Transverse colon (tissue), 4 donors: ENCODE measurements at regions not wholly inside any gene's neighbourhood (a gene's known extent, or its start where the extent isn't known, plus 50 kb on each side); places are given as distances from the start of the nearest gene placed in this dataset.

Experiments used
- DNase-seq: peaks from one replicate; pipeline ENCODE4 v3.0.0-alpha.2; 2019
- H3K27ac ChIP-seq, 4 donors: fragments of 200-600 bp; sonication (generic); 2 replicates each; pipeline ENCODE4 v1.5.1; 2016 to 2018; ENCODE audit warnings: inconsistent platforms in 4 of 4
- H3K27me3 ChIP-seq: fragments of 200-600 bp; sonication (generic); 2 replicates; pipeline ENCODE4 v1.5.1; 2017; ENCODE audit warnings: inconsistent platforms
- H3K36me3 ChIP-seq, 4 donors: fragments of 200-600 bp; sonication (generic); 2 replicates each; pipeline ENCODE4 v1.5.1; 2017 to 2019; ENCODE audit warnings: inconsistent platforms in 4 of 4
- H3K4me1 ChIP-seq, 4 donors: fragments of 200-600 bp; sonication (generic); 2 replicates each; pipeline ENCODE4 v1.5.1; 2017 to 2020; ENCODE audit warnings: inconsistent platforms in 4 of 4
- H3K4me3 ChIP-seq, 4 donors: fragments of 200-600 bp; sonication (generic); 1 replicate in 1 of 4; 2 replicates in 3 of 4; pipeline versions ENCODE4 v1.5.1 to v1.6.1; 2017 to 2019; ENCODE audit warnings: inconsistent platforms in 4 of 4
- H3K9me3 ChIP-seq, 2 donors: fragments of 200-600 bp; sonication (generic); 2 replicates each; pipeline ENCODE4 v1.5.1; 2017 to 2019; ENCODE audit warnings: inconsistent platforms in 2 of 2
- EP300 ChIP-seq: sonication (generic); formaldehyde crosslinking; IDR thresholded peaks from one replicate; pipeline ENCODE4 v1.6.1; 2017; ENCODE audit warnings: antibody characterized with exemption, low read depth
- POLR2A ChIP-seq: fragments of 450-650 bp; IDR thresholded peaks from one replicate; pipeline ENCODE4 v1.6.1; 2016; ENCODE audit warnings: antibody characterized with exemption, mild to moderate bottlenecking, moderate library complexity
- POLR2AphosphoS5 ChIP-seq, 3 donors: sonication (generic); formaldehyde crosslinking; IDR thresholded peaks; one replicate each; pipeline ENCODE4 v1.6.1; 2016; ENCODE audit warnings: antibody characterized with exemption in 3 of 3
- WGBS, 2 donors: methylation state at CpG; one replicate each; pipeline ENCODE4 v1.1.5; 2018; ENCODE audit warnings: low coverage in 1 of 2; 5-methylcytosine and 5-hydroxymethylcytosine counted together
- in situ Hi-C, 4 donors: fragments of 200-750 bp; cut with MboI; loops; one replicate each; pipeline versions ENCODE4 v1.15.0 to v1.15.1; 2017; ENCODE audit warnings: low sequenced_read_pairs in 3 of 4, low pct_ligation_motif_present in 1 of 4, low pct_unique_long_range_greater_than_20kb in 1 of 4
- intact Hi-C: fragments of 100-400 bp; cut with DNase I; formaldehyde crosslinking; loops from one replicate; pipeline ENCODE4 v1.15.1; 2023; ENCODE audit warnings: low total_unique reads
- TF ChIP-seq, protein P1 (sequence below), 5 experiments: fragments of 200-600 bp in 3 of 5; fragments of 450-650 bp in 2 of 5; sonication (generic) in 3 of 5; IDR thresholded peaks; 1 replicate in 2 of 5; 2 replicates in 3 of 5; pipeline ENCODE4 v1.5.1; 2016 to 2017; ENCODE audit warnings: antibody characterized with exemption in 5 of 5, inconsistent platforms in 3 of 5, mild to moderate bottlenecking in 2 of 5, moderate library complexity in 1 of 5

DNA sequence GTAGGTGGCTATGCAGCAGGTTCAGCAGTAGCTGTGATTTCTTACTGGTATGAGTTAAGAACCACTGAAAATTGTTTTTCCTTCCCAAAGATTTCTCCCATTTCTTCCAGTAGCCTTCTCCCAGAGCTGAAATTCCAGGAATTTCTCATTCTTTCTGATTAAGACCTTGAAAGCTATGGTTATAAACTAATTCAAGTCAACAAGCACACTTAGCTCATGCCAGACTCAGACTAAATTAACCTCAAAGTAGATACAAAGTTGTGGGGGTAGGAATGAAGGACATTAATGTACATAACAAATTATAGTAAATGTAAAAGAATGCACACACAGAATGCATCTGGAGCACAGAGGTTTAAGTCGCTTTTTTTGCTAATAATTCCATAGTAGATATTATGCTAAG lies 103.6 kb upstream of the SOX11 start:
- Histone ChIP-seq H3K4me1 (no peaks in the 10 kb centered on the region), H3K4me3 (no peak overlapping the region), H3K27me3 (no peaks in the 10 kb centered on the region), H3K9me3 (no peaks in the 10 kb centered on the region), H3K36me3 (no peaks in the 10 kb centered on the region), H3K27ac (no peak overlapping the region)
- TF ChIP-seq POLR2AphosphoS5 (IDR thresholded peaks at IDR 0.05) = no peak
- WGBS, 2 donors = 44 to 71% methylated on average over 1 of the region's 1 CpG
- intact Hi-C loops (no loop called here), in situ Hi-C loops (no loop called here)
- no peak for DNase-seq

DNA sequence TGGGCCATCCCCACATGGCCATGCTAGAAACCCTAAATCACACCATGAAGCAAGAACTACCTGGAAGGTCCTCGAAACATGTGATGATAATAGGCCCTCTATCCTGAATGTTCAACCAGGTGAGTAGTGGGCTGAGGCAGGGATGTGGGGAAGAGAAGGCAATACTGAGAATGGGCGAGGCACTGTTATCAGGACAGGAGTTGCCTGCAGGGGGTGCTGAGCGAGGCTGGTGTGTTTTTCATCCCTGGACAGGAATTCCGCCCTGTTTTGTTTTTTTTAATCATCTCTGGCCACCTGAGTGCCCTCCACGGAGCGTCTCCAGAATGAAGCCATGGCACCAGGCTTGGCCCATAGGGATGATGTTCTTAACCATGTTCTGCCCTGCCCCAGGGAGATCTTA lies 103.0 kb upstream of the SOX11 start:
- Histone ChIP-seq H3K27ac (no peak overlapping the region), H3K27me3 (no peaks in the 10 kb centered on the region), H3K4me1 (no peaks in the 10 kb centered on the region), H3K4me3 (no peak overlapping the region), H3K9me3 (no peaks in the 10 kb centered on the region), H3K36me3 (no peaks in the 10 kb centered on the region)
- no peak for DNase-seq
- intact Hi-C loops (no loop called here), in situ Hi-C loops (no loop called here)
- TF ChIP-seq POLR2A (no peak), POLR2AphosphoS5 (IDR thresholded peaks at IDR 0.05) (no peak), EP300 (no peak)
- TF ChIP-seq, protein P1, sequence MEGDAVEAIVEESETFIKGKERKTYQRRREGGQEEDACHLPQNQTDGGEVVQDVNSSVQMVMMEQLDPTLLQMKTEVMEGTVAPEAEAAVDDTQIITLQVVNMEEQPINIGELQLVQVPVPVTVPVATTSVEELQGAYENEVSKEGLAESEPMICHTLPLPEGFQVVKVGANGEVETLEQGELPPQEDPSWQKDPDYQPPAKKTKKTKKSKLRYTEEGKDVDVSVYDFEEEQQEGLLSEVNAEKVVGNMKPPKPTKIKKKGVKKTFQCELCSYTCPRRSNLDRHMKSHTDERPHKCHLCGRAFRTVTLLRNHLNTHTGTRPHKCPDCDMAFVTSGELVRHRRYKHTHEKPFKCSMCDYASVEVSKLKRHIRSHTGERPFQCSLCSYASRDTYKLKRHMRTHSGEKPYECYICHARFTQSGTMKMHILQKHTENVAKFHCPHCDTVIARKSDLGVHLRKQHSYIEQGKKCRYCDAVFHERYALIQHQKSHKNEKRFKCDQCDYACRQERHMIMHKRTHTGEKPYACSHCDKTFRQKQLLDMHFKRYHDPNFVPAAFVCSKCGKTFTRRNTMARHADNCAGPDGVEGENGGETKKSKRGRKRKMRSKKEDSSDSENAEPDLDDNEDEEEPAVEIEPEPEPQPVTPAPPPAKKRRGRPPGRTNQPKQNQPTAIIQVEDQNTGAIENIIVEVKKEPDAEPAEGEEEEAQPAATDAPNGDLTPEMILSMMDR (IDR thresholded peaks at IDR 0.05) = no peak
- WGBS, 2 donors = 70% methylated on average over 6 of the region's 6 CpGs; no CpG with 5 or more reads in 1 of the 2 donors

DNA sequence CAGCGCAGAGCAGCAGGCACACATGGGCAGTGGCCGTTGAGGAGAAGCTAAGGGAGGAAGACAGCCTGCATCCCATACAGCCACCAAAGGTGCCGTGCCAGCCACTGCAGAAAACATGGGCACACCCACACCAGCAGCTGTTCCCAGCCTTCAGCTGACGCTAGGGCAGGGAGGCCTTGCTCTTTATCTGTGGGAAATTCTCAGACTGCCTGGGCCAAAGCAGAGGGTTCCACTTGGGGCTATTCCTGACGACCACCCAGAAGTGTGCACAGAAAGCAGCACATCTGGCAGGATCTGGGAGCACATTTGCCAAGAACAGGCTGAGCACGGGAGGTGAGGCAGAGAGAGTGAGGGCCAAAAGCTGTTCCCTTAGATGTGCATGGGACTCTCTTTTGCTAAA lies 101.3 kb upstream of the SOX11 start:
- Histone ChIP-seq H3K9me3 (no peaks in the 10 kb centered on the region), H3K36me3 (no peaks in the 10 kb centered on the region), H3K4me3 (no peak overlapping the region), H3K4me1 (no peaks in the 10 kb centered on the region), H3K27ac (no peak overlapping the region), H3K27me3 (no peaks in the 10 kb centered on the region)
- 59% methylated on average over 6 of the region's 6 CpGs; no CpG with 5 or more reads in 1 of the 2 donors for WGBS, 2 donors
- intact Hi-C loops = no loop called here
- no peak for TF ChIP-seq POLR2AphosphoS5 (IDR thresholded peaks at IDR 0.05)
- TF ChIP-seq EP300 = no peak
- TF ChIP-seq, protein P1 (IDR thresholded peaks at IDR 0.05) = no peak
- no peak for TF ChIP-seq POLR2A
- no peak for DNase-seq
- in situ Hi-C loops = no loop called here

DNA sequence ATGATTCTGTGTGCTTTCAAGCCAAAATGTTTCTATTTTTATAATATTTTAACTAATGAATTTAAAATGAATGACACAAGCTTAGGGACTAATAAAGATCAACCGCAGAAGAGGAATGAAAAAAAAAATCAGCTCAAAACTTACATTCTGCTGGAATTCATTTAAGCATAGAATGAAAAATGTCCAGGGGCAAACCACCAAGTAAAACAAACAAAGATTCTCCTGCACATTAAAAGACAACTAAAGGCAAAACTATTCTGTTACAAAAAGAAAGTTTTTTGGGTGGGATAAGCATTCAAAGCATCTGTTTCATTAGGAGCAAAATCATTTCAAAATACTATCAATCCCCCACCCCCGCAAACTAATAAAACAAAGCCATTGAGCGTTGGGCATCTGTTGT lies 99.3 kb upstream of the SOX11 start:
- H3K27ac ChIP-seq = no peak overlapping the region
- no peaks in the 10 kb centered on the region for H3K4me1 ChIP-seq
- peaks cover 0 to 3% of the 10 kb centered on the region in 2 donors for H3K9me3 ChIP-seq
- H3K4me3 ChIP-seq = no peak overlapping the region
- H3K36me3 ChIP-seq = no peaks in the 10 kb centered on the region
- intact Hi-C loops = no loop called here
- TF ChIP-seq POLR2AphosphoS5 (IDR thresholded peaks at IDR 0.05) (no peak), EP300 (no peak), POLR2A (no peak)
- TF ChIP-seq, protein P1 (IDR thresholded peaks at IDR 0.05) = no peak
- 86% methylated on average over 1 to 3 of the region's 3 CpGs for WGBS, 2 donors
- in situ Hi-C loops = no loop called here
- no peak for DNase-seq
- no peaks in the 10 kb centered on the region for H3K27me3 ChIP-seq

DNA sequence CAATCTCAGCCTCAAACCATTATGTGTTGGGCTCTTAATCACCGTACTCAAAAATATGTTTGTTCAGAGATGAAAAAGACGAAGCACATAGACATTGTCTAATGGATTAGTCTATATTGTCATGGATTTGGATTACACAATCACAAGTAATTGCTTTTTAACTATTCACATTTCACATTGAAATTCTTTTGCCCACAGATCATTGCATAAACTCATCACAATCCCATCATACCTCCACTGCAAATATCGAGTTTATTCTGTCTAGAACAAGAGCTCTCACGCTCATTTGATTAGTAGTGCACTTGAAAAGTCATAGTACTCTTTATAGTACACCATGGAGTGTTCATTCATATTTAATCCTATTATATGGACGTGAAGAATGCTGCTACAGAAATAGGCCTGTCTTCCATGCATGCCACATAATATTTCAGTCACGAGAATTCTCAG lies 97.9 kb upstream of the SOX11 start:
- TF ChIP-seq POLR2AphosphoS5 (IDR thresholded peaks at IDR 0.05) = no peak
- TF ChIP-seq POLR2A = no peak
- no peak for TF ChIP-seq EP300
- TF ChIP-seq, protein P1 (IDR thresholded peaks at IDR 0.05) = no peak
- Histone ChIP-seq H3K36me3 (no peaks in the 10 kb centered on the region), H3K4me3 (no peak overlapping the region), H3K9me3 (peaks cover 0 to 3% of the 10 kb centered on the region in 2 donors), H3K4me1 (no peaks in the 10 kb centered on the region), H3K27me3 (no peaks in the 10 kb centered on the region), H3K27ac (no peak overlapping the region)
- intact Hi-C loops = no loop called here
- WGBS, 2 donors = 49 to 67% methylated on average over 6 of the region's 6 CpGs
- no peak for DNase-seq
- in situ Hi-C loops = no loop called here
